H1 (cell line): ENCODE measurements at regions not wholly inside any gene's neighbourhood (a gene's known extent, or its start where the extent isn't known, plus 50 kb on each side); places are given as distances from the start of the nearest gene placed in this dataset.

Experiments
- CTCF ChIA-PET: fragments of 300-600 bp; sonication (Branson Sonifier 250); formaldehyde crosslinking; loops from one replicate; lab custom pipeline; 2021; ENCODE audit not compliant: partially characterized antibody; lab: Charles Lee
- POLR2A ChIA-PET: fragments of 300-600 bp; sonication (Branson Sonifier 250); formaldehyde crosslinking; loops from one replicate; lab custom pipeline; 2021; ENCODE audit warnings: inconsistent platforms; ENCODE audit not compliant: partially characterized antibody; lab: Charles Lee
- DNase-seq, 2 experiments: peaks; one replicate each; pipeline versions ENCODE4 v3.0.0 to v3.0.0-alpha.2; 2010 to 2022; ENCODE audit warnings: low spot score in 2 of 2, low read depth in 1 of 2, mixed read lengths in 1 of 2
- FAIRE-seq: peaks from 2 replicates; lab custom pipeline; 2011; peaks lifted over from hg19 to GRCh38; lab: Jason Lieb, UNC
- H2AFZ ChIP-seq: 2 replicates; pipeline ENCODE4 v1.8.1; 2012; ENCODE audit warnings: low read length, inconsistent platforms
- H2AK5ac ChIP-seq: 2 replicates; pipeline ENCODE4 v1.6.1; 2013; ENCODE audit warnings: low read depth, low read length
- H2BK120ac ChIP-seq: replicated peaks from 2 replicates; pipeline ENCODE3; 2013; ENCODE audit warnings: low read depth, low read length, inconsistent platforms
- H2BK12ac ChIP-seq: 2 replicates; pipeline ENCODE4 v1.6.1; 2013; ENCODE audit warnings: low read depth, low read length
- H2BK15ac ChIP-seq: 2 replicates; pipeline ENCODE4 v1.6.1; 2013; ENCODE audit warnings: low read length
- H2BK20ac ChIP-seq: 2 replicates; pipeline ENCODE4 v1.6.1; 2013; ENCODE audit warnings: low read length
- H2BK5ac ChIP-seq: 2 replicates; pipeline ENCODE4 v1.6.1; 2013; ENCODE audit warnings: low read depth, low read length
- H3K14ac ChIP-seq: 2 replicates; pipeline ENCODE4 v1.6.1; 2013; ENCODE audit warnings: inconsistent platforms; ENCODE audit not compliant: insufficient read length
- H3K18ac ChIP-seq: 2 replicates; pipeline ENCODE4 v1.6.1; 2013; ENCODE audit warnings: low read length; ENCODE audit errors: extremely low read depth
- H3K23ac ChIP-seq: 2 replicates; pipeline ENCODE4 v1.6.1; 2013; ENCODE audit warnings: inconsistent platforms; ENCODE audit not compliant: insufficient read length
- H3K23me2 ChIP-seq: 2 replicates; pipeline ENCODE4 v1.6.1; 2013; ENCODE audit warnings: low read depth, low read length
- H3K27ac ChIP-seq: 2 replicates; pipeline ENCODE4 v1.6.1; 2011; ENCODE audit warnings: low read depth, low read length, inconsistent platforms
- H3K27me3 ChIP-seq, 4 experiments: replicated peaks in 1 of 4; 1 replicate in 1 of 4; 2 replicates in 3 of 4; pipeline versions ENCODE4 v1.6.1 to v1.8.1; 2011 to 2013; ENCODE audit warnings: low read length in 3 of 4, mild to moderate bottlenecking in 3 of 4, inconsistent platforms in 2 of 4, mixed read lengths in 2 of 4, moderate library complexity in 1 of 4; ENCODE audit not compliant: control insufficient read depth in 3 of 4, insufficient read depth in 3 of 4; ENCODE audit errors: extremely low read depth in 1 of 4
- H3K36me3 ChIP-seq, 4 experiments: 2 replicates each; pipeline versions ENCODE4 v1.6.1 to v1.8.1; 2011 to 2013; ENCODE audit warnings: mild to moderate bottlenecking in 4 of 4, low read length in 3 of 4, moderate library complexity in 2 of 4, control low read depth in 1 of 4, inconsistent platforms in 1 of 4; ENCODE audit not compliant: insufficient read depth in 4 of 4, control insufficient read depth in 2 of 4
- H3K4ac ChIP-seq: replicated peaks from 2 replicates; pipeline ENCODE3; 2013; ENCODE audit warnings: low read length, low read depth, mixed read lengths, inconsistent platforms; ENCODE audit not compliant: insufficient read length
- H3K4me1 ChIP-seq, 4 experiments: replicated peaks in 1 of 4; 1 replicate in 1 of 4; 2 replicates in 3 of 4; pipeline versions ENCODE4 v1.6.1 to v1.8.1; 2011 to 2013; ENCODE audit warnings: low read length in 3 of 4, inconsistent platforms in 2 of 4, mixed read lengths in 1 of 4; ENCODE audit not compliant: insufficient read depth in 4 of 4, control insufficient read depth in 3 of 4
- H3K4me2 ChIP-seq, 2 experiments: 2 replicates each; pipeline versions ENCODE4 v1.6.1 to v1.8.1; 2011 to 2013; ENCODE audit warnings: low read depth in 2 of 2, low read length in 2 of 2, control low read depth in 1 of 2, inconsistent platforms in 1 of 2, mild to moderate bottlenecking in 1 of 2; ENCODE audit not compliant: insufficient read depth in 1 of 2
- H3K4me3 ChIP-seq, 4 experiments: fragments of 200-600, 300-600 bp in 1 of 4; sonication (generic), shearing (Covaris generic), sonication (Bioruptor Twin) in 1 of 4; 2 replicates each; pipeline versions ENCODE4 v1.5.1 to v1.8.1; 2011 to 2016; ENCODE audit warnings: low read length in 4 of 4, low read depth in 3 of 4, control low read depth in 2 of 4, inconsistent platforms in 2 of 4, mild to moderate bottlenecking in 2 of 4, mixed read lengths in 1 of 4, moderate library complexity in 1 of 4; ENCODE audit not compliant: insufficient read depth in 2 of 4; ENCODE audit errors: extremely low read depth in 1 of 4
- H3K56ac ChIP-seq: replicated peaks from 2 replicates; pipeline ENCODE3; 2013; ENCODE audit warnings: low read depth, mild to moderate bottlenecking, mixed read lengths, low read length, inconsistent platforms; ENCODE audit not compliant: insufficient read length
- H3K79me1 ChIP-seq: 2 replicates; pipeline ENCODE4 v1.6.1; 2013; ENCODE audit warnings: low read depth, low read length, control low read depth
- H3K79me2 ChIP-seq, 2 experiments: 2 replicates each; pipeline versions ENCODE4 v1.6.1 to v1.8.1; 2012 to 2013; ENCODE audit warnings: low read length in 2 of 2, mild to moderate bottlenecking in 2 of 2, inconsistent platforms in 1 of 2; ENCODE audit not compliant: insufficient read depth in 2 of 2, control insufficient read depth in 1 of 2
- H3K9ac ChIP-seq, 4 experiments: replicated peaks in 1 of 4; 1 replicate in 1 of 4; 2 replicates in 3 of 4; pipeline versions ENCODE4 v1.6.1 to v1.8.1; 2011 to 2013; ENCODE audit warnings: low read depth in 3 of 4, low read length in 3 of 4, control low read depth in 2 of 4, mild to moderate bottlenecking in 2 of 4, moderate library complexity in 2 of 4, inconsistent platforms in 1 of 4; ENCODE audit errors: extremely low read depth in 1 of 4
- H3K9me3 ChIP-seq, 2 experiments: 2 replicates each; pipeline versions ENCODE4 v1.6.1 to v1.8.1; 2012 to 2013; ENCODE audit warnings: mild to moderate bottlenecking in 2 of 2, moderate library complexity in 2 of 2, control low read depth in 1 of 2, inconsistent platforms in 1 of 2, low read depth in 1 of 2, low read length in 1 of 2, mixed read lengths in 1 of 2; ENCODE audit not compliant: insufficient read depth in 2 of 2
- H4K20me1 ChIP-seq, 2 experiments: replicated peaks in 1 of 2; 2 replicates each; pipeline versions ENCODE3 to v1.8.1; 2011 to 2013; ENCODE audit warnings: inconsistent platforms in 2 of 2, low read length in 2 of 2, mild to moderate bottlenecking in 1 of 2; ENCODE audit not compliant: insufficient read depth in 2 of 2, control insufficient read depth in 1 of 2
- H4K5ac ChIP-seq: 2 replicates; pipeline ENCODE4 v1.6.1; 2013; ENCODE audit warnings: low read length, low read depth, mixed read lengths, inconsistent platforms; ENCODE audit not compliant: insufficient read length
- H4K8ac ChIP-seq: 2 replicates; pipeline ENCODE4 v1.8.0; 2013; ENCODE audit warnings: mild to moderate bottlenecking, moderate library complexity, low read length, inconsistent platforms; ENCODE audit not compliant: insufficient read depth; ENCODE audit errors: extremely low read depth
- H4K91ac ChIP-seq: replicated peaks from 2 replicates; pipeline ENCODE3; 2013; ENCODE audit warnings: low read length, mixed read lengths, inconsistent platforms; ENCODE audit not compliant: insufficient read length
- BRCA1 ChIP-seq: IDR thresholded peaks from 2 replicates; pipeline ENCODE4 v1.6.1; 2012; ENCODE audit warnings: low read depth, low read length, improper control_type of control experiment
- CBX8 ChIP-seq: fragments of 300-800, 300-1000 bp; sonication (generic); IDR thresholded peaks from 2 replicates; pipeline ENCODE4 v1.7.1; 2016; ENCODE audit warnings: low read depth, low read length, borderline replicate concordance
- CHD1 ChIP-seq: IDR thresholded peaks from 2 replicates; pipeline ENCODE4 v1.6.1; 2012; ENCODE audit warnings: low read depth, low read length, improper control_type of control experiment
- NANOG ChIP-seq: IDR thresholded peaks from 2 replicates; pipeline ENCODE4 v1.6.1; 2011; ENCODE audit warnings: low read length, low read depth, mild to moderate bottlenecking, inconsistent platforms; ENCODE audit not compliant: insufficient read depth, poor library complexity, severe bottlenecking
- NRF1 ChIP-seq: IDR thresholded peaks from 2 replicates; pipeline ENCODE4 v1.6.1; 2011; ENCODE audit warnings: mild to moderate bottlenecking, low read depth, low read length, improper control_type of control experiment
- POLR2A ChIP-seq, 2 experiments: IDR thresholded peaks; 1 replicate in 1 of 2; 2 replicates in 1 of 2; pipeline ENCODE4 v1.6.1; 2011; ENCODE audit warnings: low read depth in 2 of 2, low read length in 2 of 2, mild to moderate bottlenecking in 2 of 2; ENCODE audit errors: control extremely low read depth in 1 of 2
- SIN3A ChIP-seq, 2 experiments: IDR thresholded peaks in 1 of 2; conservative IDR thresholded peaks in 1 of 2; 2 replicates each; pipeline ENCODE4 v1.6.1; 2011 to 2012; ENCODE audit warnings: low read length in 2 of 2, improper control_type of control experiment in 1 of 2, low read depth in 1 of 2, mild to moderate bottlenecking in 1 of 2
- SIX5 ChIP-seq: IDR thresholded peaks from 2 replicates; pipeline ENCODE4 v1.6.1; 2011; ENCODE audit warnings: mild to moderate bottlenecking, low read depth, low read length
- SP2 ChIP-seq: IDR thresholded peaks from 2 replicates; pipeline ENCODE4 v1.6.1; 2012; ENCODE audit warnings: mild to moderate bottlenecking, low read length, inconsistent platforms
- ZNF274 ChIP-seq: IDR thresholded peaks from 2 replicates; pipeline ENCODE4 v1.7.0; 2012; ENCODE audit warnings: low read length, borderline replicate concordance; ENCODE audit errors: extremely low read depth
- TF ChIP-seq, protein P1 (sequence below), 3 experiments: IDR thresholded peaks; 1 replicate in 2 of 3; 2 replicates in 1 of 3; pipeline versions ENCODE4 v1.5.1 to v1.6.1; 2011; ENCODE audit warnings: low read length in 3 of 3, mild to moderate bottlenecking in 3 of 3, inconsistent platforms in 2 of 3, low read depth in 1 of 3, moderate library complexity in 1 of 3; ENCODE audit not compliant: insufficient read depth in 1 of 3; ENCODE audit errors: control extremely low read depth in 1 of 3

DNA sequence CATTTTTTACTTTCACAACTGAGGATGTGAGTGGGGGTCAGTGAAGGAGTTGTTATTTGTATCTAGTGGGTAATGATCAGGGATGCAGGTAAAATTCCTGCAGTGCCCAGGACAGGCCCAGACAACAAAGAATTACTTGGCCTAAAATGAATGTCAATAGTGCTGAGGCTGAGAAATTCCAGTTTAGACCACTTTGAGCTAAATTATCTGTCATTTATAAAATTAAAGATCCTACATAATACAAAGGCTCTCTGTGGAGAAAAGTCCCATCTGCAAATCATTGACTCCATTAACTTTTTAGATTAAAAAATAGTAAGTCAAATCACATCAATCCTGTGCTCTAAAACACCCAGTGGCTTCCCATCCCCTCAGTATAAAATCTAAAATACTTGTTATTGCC is 130.7 kb upstream of the COL11A1 start:
- Histone ChIP-seq H2BK5ac (no peak overlapping the region), H3K79me2 (no peaks in the 10 kb centered on the region), H2BK120ac (no peak overlapping the region), H3K4me1 (no peaks in the 10 kb centered on the region), H3K4me2 (no peak overlapping the region), H3K27ac (no peak overlapping the region), H2BK15ac (no peak overlapping the region), H3K4me3 (no peak overlapping the region), H4K91ac (no peak overlapping the region), H3K4ac (no peak overlapping the region), H3K79me1 (no peaks in the 10 kb centered on the region), H2BK20ac (no peak overlapping the region), H2AK5ac (no peak overlapping the region), H4K5ac (no peak overlapping the region), H3K36me3 (no peaks in the 10 kb centered on the region), H2BK12ac (no peak overlapping the region), H3K9ac (no peak overlapping the region), H4K20me1 (no peaks in the 10 kb centered on the region), H3K23ac (no peak overlapping the region), H3K27me3 (no peaks in the 10 kb centered on the region), H3K14ac (no peak overlapping the region), H3K23me2 (no peaks in the 10 kb centered on the region; the same call in 1 of the 2 replicates), H2AFZ (no peak overlapping the region), H3K18ac (no peak overlapping the region), H3K56ac (no peak overlapping the region), H3K9me3 (peaks cover 0 to 3% of the 10 kb centered on the region in 2 experiments; a peak in 2 of 4 replicates), H4K8ac (no peak overlapping the region)
- ChIA-PET POLR2A (no interaction called here), CTCF (no interaction called here)
- no peak for FAIRE-seq
- no peak for DNase-seq
- TF ChIP-seq, protein P1, sequence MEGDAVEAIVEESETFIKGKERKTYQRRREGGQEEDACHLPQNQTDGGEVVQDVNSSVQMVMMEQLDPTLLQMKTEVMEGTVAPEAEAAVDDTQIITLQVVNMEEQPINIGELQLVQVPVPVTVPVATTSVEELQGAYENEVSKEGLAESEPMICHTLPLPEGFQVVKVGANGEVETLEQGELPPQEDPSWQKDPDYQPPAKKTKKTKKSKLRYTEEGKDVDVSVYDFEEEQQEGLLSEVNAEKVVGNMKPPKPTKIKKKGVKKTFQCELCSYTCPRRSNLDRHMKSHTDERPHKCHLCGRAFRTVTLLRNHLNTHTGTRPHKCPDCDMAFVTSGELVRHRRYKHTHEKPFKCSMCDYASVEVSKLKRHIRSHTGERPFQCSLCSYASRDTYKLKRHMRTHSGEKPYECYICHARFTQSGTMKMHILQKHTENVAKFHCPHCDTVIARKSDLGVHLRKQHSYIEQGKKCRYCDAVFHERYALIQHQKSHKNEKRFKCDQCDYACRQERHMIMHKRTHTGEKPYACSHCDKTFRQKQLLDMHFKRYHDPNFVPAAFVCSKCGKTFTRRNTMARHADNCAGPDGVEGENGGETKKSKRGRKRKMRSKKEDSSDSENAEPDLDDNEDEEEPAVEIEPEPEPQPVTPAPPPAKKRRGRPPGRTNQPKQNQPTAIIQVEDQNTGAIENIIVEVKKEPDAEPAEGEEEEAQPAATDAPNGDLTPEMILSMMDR (IDR thresholded peaks at IDR 0.05; ENCODE audit: control extremely low read depth in 1 of 3, insufficient read depth in 1 of 3, low read depth in 1 of 3, low read length in 3 of 3), result no peak
- TF ChIP-seq CBX8 (no peak), SIX5 (no peak), BRCA1 (no peak), ZNF274 (no peak), POLR2A (IDR thresholded peaks at IDR 0.05; ENCODE audit: control extremely low read depth in 1 of 2, low read depth in 2 of 2, low read length in 2 of 2) (no peak), CHD1 (no peak), SP2 (no peak), NANOG (no peak), NRF1 (no peak), SIN3A (conservative IDR thresholded peaks at IDR 0.05 in 1 of 2, IDR thresholded peaks at IDR 0.05 in 1 of 2; ENCODE audit: low read depth in 1 of 2, low read length in 2 of 2) (no peak)
